A673 (cell line): ENCODE measurements at regions not wholly inside any gene's neighbourhood (a gene's known extent, or its start where the extent isn't known, plus 50 kb on each side); places are given as distances from the start of the nearest gene placed in this dataset.

Experiments used
- BruUV-seq: library from RNA; stranded (reverse); fragments of 400-500 nt; replicated peaks from 2 replicates; lab custom pipeline; 2021; lab: Mats Ljungman, UMichigan
- CTCF ChIA-PET: fragments of 300-600 bp; sonication (Branson Sonifier 250); formaldehyde crosslinking; loops from one replicate; lab custom pipeline; 2022; ENCODE audit warnings: antibody characterized with exemption; lab: Charles Lee
- POLR2A ChIA-PET: fragments of 300-600 bp; sonication (Branson Sonifier 250); formaldehyde crosslinking; loops from one replicate; lab custom pipeline; 2022; ENCODE audit warnings: antibody characterized with exemption; ENCODE audit not compliant: low non-redundant PET; lab: Charles Lee
- DNase-seq: peaks from one replicate; pipeline ENCODE4 v3.0.0-alpha.2; 2015; ENCODE audit warnings: low spot score
- H3K27ac ChIP-seq: fragments of 200-600 bp; sonication (generic); 2 replicates; pipeline ENCODE4 v1.5.1; 2016; ENCODE audit warnings: mixed run types, low read depth, mild to moderate bottlenecking, mixed read lengths, antibody characterized with exemption, low read length; ENCODE audit not compliant: poor library complexity, severe bottlenecking
- H3K27me3 ChIP-seq: fragments of 200-600 bp; sonication (generic); replicated peaks from 2 replicates; pipeline ENCODE4 v1.6.1; 2017; ENCODE audit warnings: mixed run types, low read depth, mild to moderate bottlenecking, mixed read lengths, antibody characterized with exemption, low read length; ENCODE audit not compliant: insufficient read depth, poor library complexity
- H3K36me3 ChIP-seq: fragments of 200-600 bp; sonication (generic); 2 replicates; pipeline ENCODE4 v1.6.1; 2016; ENCODE audit warnings: mixed run types, mild to moderate bottlenecking, mixed read lengths, antibody characterized with exemption, low read length; ENCODE audit not compliant: insufficient read depth, poor library complexity, severe bottlenecking
- H3K4me1 ChIP-seq: fragments of 200-600 bp; sonication (generic); 2 replicates; pipeline ENCODE4 v1.6.1; 2017; ENCODE audit warnings: mixed run types, mild to moderate bottlenecking, mixed read lengths, antibody characterized with exemption, low read length; ENCODE audit not compliant: insufficient read depth, poor library complexity, severe bottlenecking
- H3K4me3 ChIP-seq: fragments of 200-600 bp; sonication (generic); 2 replicates; pipeline ENCODE4 v1.5.1; 2016; ENCODE audit warnings: low read depth, mixed run types, mild to moderate bottlenecking, mixed read lengths, low read length; ENCODE audit not compliant: poor library complexity, severe bottlenecking
- H3K9me3 ChIP-seq: fragments of 200-600 bp; sonication (generic); 2 replicates; pipeline ENCODE4 v1.6.1; 2016; ENCODE audit warnings: mixed run types, low read depth, mild to moderate bottlenecking, mixed read lengths, antibody characterized with exemption, low read length; ENCODE audit not compliant: poor library complexity, severe bottlenecking
- EZH2 ChIP-seq: fragments of 200-600 bp; sonication (generic); IDR thresholded peaks from 2 replicates; pipeline ENCODE4 v1.6.1; 2017; ENCODE audit warnings: borderline replicate concordance, low read depth, mild to moderate bottlenecking, mixed read lengths, antibody characterized with exemption, low read length; ENCODE audit not compliant: poor library complexity, severe bottlenecking
- intact Hi-C: fragments of 100-400 bp; cut with micrococcal nuclease; formaldehyde crosslinking; loops from one replicate; pipeline ENCODE4 v1.10.0; 2022; ENCODE audit not compliant: unreplicated experiment
- TF ChIP-seq, protein P1 (sequence below): fragments of 300-800, 200-600 bp; sonication (generic); conservative IDR thresholded peaks from 2 replicates; pipeline ENCODE4 v1.5.1; 2017; ENCODE audit warnings: low read depth, mild to moderate bottlenecking, antibody characterized with exemption, low read length, moderate library complexity, mixed read lengths

DNA sequence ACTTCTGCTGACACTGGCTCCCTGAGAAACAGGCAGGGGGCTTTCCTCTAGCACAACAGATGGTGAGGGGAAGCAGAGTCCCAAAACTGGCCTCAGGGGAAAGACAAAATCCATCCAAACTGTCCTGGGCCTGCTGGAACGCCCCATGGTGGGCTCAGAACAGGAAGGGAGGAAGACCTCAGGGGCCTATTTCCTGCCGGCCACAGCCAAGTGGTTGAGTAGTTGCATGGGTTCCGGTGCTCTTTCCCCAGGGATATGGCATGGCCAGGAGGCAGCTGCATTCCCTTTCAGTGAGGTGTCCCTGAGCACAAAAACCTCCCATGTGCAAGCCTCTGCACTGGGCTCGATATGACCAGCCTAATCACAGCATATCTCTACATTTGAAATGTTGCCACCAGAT, 303.0 kb upstream of the IRX5 start:
- TF ChIP-seq EZH2: no peak
- TF ChIP-seq, protein P1, sequence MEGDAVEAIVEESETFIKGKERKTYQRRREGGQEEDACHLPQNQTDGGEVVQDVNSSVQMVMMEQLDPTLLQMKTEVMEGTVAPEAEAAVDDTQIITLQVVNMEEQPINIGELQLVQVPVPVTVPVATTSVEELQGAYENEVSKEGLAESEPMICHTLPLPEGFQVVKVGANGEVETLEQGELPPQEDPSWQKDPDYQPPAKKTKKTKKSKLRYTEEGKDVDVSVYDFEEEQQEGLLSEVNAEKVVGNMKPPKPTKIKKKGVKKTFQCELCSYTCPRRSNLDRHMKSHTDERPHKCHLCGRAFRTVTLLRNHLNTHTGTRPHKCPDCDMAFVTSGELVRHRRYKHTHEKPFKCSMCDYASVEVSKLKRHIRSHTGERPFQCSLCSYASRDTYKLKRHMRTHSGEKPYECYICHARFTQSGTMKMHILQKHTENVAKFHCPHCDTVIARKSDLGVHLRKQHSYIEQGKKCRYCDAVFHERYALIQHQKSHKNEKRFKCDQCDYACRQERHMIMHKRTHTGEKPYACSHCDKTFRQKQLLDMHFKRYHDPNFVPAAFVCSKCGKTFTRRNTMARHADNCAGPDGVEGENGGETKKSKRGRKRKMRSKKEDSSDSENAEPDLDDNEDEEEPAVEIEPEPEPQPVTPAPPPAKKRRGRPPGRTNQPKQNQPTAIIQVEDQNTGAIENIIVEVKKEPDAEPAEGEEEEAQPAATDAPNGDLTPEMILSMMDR: no peak
- Histone ChIP-seq H3K27ac (no peak overlapping the region), H3K4me1 (peaks cover 8% of the 10 kb centered on the region), H3K36me3 (no peaks in the 10 kb centered on the region), H3K27me3 (peaks cover 3% of the 10 kb centered on the region), H3K4me3 (no peak overlapping the region), H3K9me3 (no peaks in the 10 kb centered on the region)
- no TSS peak for BruUV-seq
- CTCF ChIA-PET: no interaction called here
- DNase-seq: no peak
- POLR2A ChIA-PET: no interaction called here
- intact Hi-C loops: no loop called here

DNA sequence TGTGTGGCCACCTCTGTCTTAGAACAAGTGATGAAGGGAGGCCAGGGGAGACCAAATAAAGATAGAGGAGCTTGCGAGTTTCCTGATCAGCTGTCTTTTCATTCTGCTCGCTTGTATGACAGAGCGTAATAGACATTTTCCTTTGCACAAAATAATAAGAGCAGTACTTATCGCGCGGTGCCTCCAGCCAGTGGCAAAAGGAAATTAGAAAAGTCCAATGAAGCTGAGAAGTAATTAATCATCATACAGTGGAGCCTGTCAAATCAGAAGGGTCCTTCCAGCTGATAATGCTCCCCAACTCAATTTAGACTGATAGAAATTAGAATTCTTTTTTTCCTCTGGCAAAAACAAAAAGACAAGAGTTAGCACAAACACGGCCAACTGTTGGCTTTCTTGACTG, 307.0 kb upstream of the IRX5 start:
- H3K4me3 ChIP-seq: no peak overlapping the region
- no TSS peak for BruUV-seq
- intact Hi-C loops: no loop called here
- H3K27ac ChIP-seq: no peak overlapping the region
- H3K27me3 ChIP-seq: peaks cover 9% of the 10 kb centered on the region
- no peaks in the 10 kb centered on the region for H3K4me1 ChIP-seq
- ChIA-PET POLR2A (no interaction called here), CTCF (interaction anchor here (0.5 kb wide), 1 partner anchor 21 kb away, joined by 6 read pairs; no protein-coding TSS in a partner anchor)
- no peaks in the 10 kb centered on the region for H3K9me3 ChIP-seq
- DNase-seq: peak; percentile 20
- H3K36me3 ChIP-seq: no peaks in the 10 kb centered on the region
- TF ChIP-seq, protein P1: no peak
- no peak for TF ChIP-seq EZH2

DNA sequence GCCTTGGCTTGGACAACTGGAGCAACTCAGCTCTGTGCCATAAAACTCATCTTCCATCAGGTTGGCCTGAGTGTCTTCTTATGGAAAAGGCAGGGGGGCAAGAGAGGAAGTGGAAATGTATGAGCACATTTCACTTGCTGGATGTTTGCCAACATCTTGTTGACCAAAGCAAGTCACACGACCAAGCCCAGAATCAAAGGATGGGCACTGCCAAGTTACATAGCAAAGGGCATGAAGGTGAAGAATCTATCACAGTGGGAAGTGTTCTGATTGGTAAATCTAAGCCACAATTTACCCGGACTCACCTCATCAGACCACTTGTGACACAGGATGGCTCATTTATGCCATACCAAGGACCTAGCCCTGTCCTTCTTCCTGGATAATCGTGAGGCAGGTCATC, 310.5 kb upstream of the IRX5 start:
- no peak overlapping the region for H3K27ac ChIP-seq
- intact Hi-C loops: no loop called here
- H3K4me3 ChIP-seq: no peak overlapping the region
- ChIA-PET POLR2A (no interaction called here), CTCF (no interaction called here)
- no peaks in the 10 kb centered on the region for H3K4me1 ChIP-seq
- no peaks in the 10 kb centered on the region for H3K36me3 ChIP-seq
- DNase-seq: no peak
- no TSS peak for BruUV-seq
- H3K27me3 ChIP-seq: peaks cover 28% of the 10 kb centered on the region
- H3K9me3 ChIP-seq: no peaks in the 10 kb centered on the region
- TF ChIP-seq EZH2: no peak
- TF ChIP-seq, protein P1: no peak
